CD8-positive, alpha-beta memory T cell (primary cell): ENCODE measurements at regions not wholly inside any gene's neighbourhood (a gene's known extent, or its start where the extent isn't known, plus 50 kb on each side); places are given as distances from the start of the nearest gene placed in this dataset.
"Not testable (repeated sequence)": the region's sequence is repeated elsewhere in the genome, so short reads cannot be mapped to it uniquely, and the experiment has no call there.

Experiments
- CTCF ChIA-PET: fragments of 350-600 bp; sonication (Branson Sonifier 250); formaldehyde crosslinking; loops from one replicate; lab custom pipeline; 2021; ENCODE audit warnings: antibody characterized with exemption; lab: Charles Lee
- POLR2A ChIA-PET: fragments of 350-600 bp; sonication (Branson Sonifier 250); formaldehyde crosslinking; loops from one replicate; lab custom pipeline; 2021; ENCODE audit warnings: antibody characterized with exemption; lab: Charles Lee
- DNase-seq, 5 donors: peaks; one replicate each; pipeline versions ENCODE4 v3.0.0 to v3.0.0-alpha.2; 2020 to 2022; ENCODE audit warnings: mixed read lengths in 1 of 5
- H3K27ac ChIP-seq: one replicate; pipeline ENCODE4 v1.7.0; 2013; ENCODE audit warnings: low read depth, mild to moderate bottlenecking, low read length, moderate library complexity
- H3K27me3 ChIP-seq: 2 replicates; pipeline ENCODE4 v1.7.0; 2013; ENCODE audit warnings: low read length, mild to moderate bottlenecking; ENCODE audit not compliant: insufficient read depth, poor library complexity, severe bottlenecking
- H3K36me3 ChIP-seq: 2 replicates; pipeline ENCODE4 v1.7.0; 2013; ENCODE audit warnings: mild to moderate bottlenecking, low read length, moderate library complexity; ENCODE audit not compliant: insufficient read depth
- H3K4me1 ChIP-seq: 2 replicates; pipeline ENCODE4 v1.7.0; 2013; ENCODE audit warnings: mild to moderate bottlenecking, low read length, moderate library complexity; ENCODE audit not compliant: insufficient read depth
- H3K4me3 ChIP-seq: 2 replicates; pipeline ENCODE4 v1.7.0; 2013; ENCODE audit warnings: mild to moderate bottlenecking, low read length
- H3K9me3 ChIP-seq: 2 replicates; pipeline ENCODE4 v1.7.0; 2013; ENCODE audit warnings: mild to moderate bottlenecking, low read length
- H3K27ac Mint-ChIP-seq, 8 donors: one replicate each; pipeline ENCODE4 v1.8.0; 2020 to 2021; ENCODE audit warnings: mixed read lengths in 8 of 8, mild to moderate bottlenecking in 6 of 8, inconsistent platforms in 3 of 8, moderate library complexity in 3 of 8
- H3K27me3 Mint-ChIP-seq, 2 donors: one replicate each; pipeline ENCODE4 v1.8.0; 2020 to 2021; ENCODE audit warnings: mixed read lengths in 2 of 2, mild to moderate bottlenecking in 1 of 2, moderate library complexity in 1 of 2
- H3K36me3 Mint-ChIP-seq, 3 donors: one replicate each; pipeline ENCODE4 v1.8.0; 2020 to 2021; ENCODE audit warnings: mixed read lengths in 3 of 3, inconsistent platforms in 1 of 3, mild to moderate bottlenecking in 1 of 3
- H3K4me1 Mint-ChIP-seq, 3 donors: one replicate each; pipeline ENCODE4 v1.8.0; 2020 to 2021; ENCODE audit warnings: mixed read lengths in 3 of 3, inconsistent platforms in 1 of 3, mild to moderate bottlenecking in 1 of 3
- H3K4me3 Mint-ChIP-seq, 7 donors: one replicate each; pipeline ENCODE4 v1.8.0; 2020 to 2021; ENCODE audit warnings: mixed read lengths in 7 of 7, mild to moderate bottlenecking in 6 of 7, moderate library complexity in 4 of 7, inconsistent platforms in 2 of 7
- H3K9me3 Mint-ChIP-seq, 5 donors: one replicate each; pipeline ENCODE4 v1.8.0; 2020 to 2022; ENCODE audit warnings: mixed read lengths in 5 of 5, mild to moderate bottlenecking in 3 of 5, moderate library complexity in 2 of 5, inconsistent platforms in 1 of 5

- DNase-seq, H3K27me3 ChIP-seq: not testable (repeated sequence)
Measured at GRCh38 chr6:21732032-21732730, 138.6 kb downstream of the SOX4 start.

GRCh38 chr6:21732731-21733130 lies 139.2 kb downstream of the SOX4 start:
- Mint-ChIP-seq H3K4me3 (no peak overlapping the region), H3K27me3 (peaks cover 0 to 6% of the 10 kb centered on the region in 2 donors), H3K9me3 (peaks cover 0 to 5% (median 0%) of the 10 kb centered on the region in 5 donors), H3K4me1 (no peaks in the 10 kb centered on the region), H3K36me3 (no peaks in the 10 kb centered on the region), H3K27ac (no peak overlapping the region)
- no peak for DNase-seq
- no peak overlapping the region for H3K27ac ChIP-seq
- CTCF ChIA-PET, result interaction anchor here (1.4 kb wide), 1 partner anchor 14 kb away, joined by 3 read pairs; no protein-coding TSS in a partner anchor
- no peaks in the 10 kb centered on the region for H3K9me3 ChIP-seq
- H3K36me3 ChIP-seq, result no peaks in the 10 kb centered on the region
- no peak overlapping the region for H3K4me3 ChIP-seq
- no peaks in the 10 kb centered on the region for H3K4me1 ChIP-seq
- POLR2A ChIA-PET, result no interaction called here
- no peaks in the 10 kb centered on the region for H3K27me3 ChIP-seq

More at GRCh38 chr6:21732032-21732730, 138.6 kb downstream of the SOX4 start:
- H3K4me3 ChIP-seq, POLR2A ChIA-PET, H3K27me3 Mint-ChIP-seq, H3K27ac Mint-ChIP-seq, H3K36me3 Mint-ChIP-seq, H3K9me3 ChIP-seq, H3K4me3 Mint-ChIP-seq, H3K4me1 ChIP-seq, H3K27ac ChIP-seq, H3K4me1 Mint-ChIP-seq, H3K36me3 ChIP-seq, H3K9me3 Mint-ChIP-seq: not testable (repeated sequence)
- CTCF ChIA-PET, result interaction anchor here (1.4 kb wide), 1 partner anchor 15 kb away, joined by 3 read pairs; no protein-coding TSS in a partner anchor

- POLR2A ChIA-PET, result no interaction called here
- Histone ChIP-seq H3K27ac (no peak overlapping the region), H3K36me3 (no peaks in the 10 kb centered on the region), H3K4me1 (no peaks in the 10 kb centered on the region), H3K9me3 (no peaks in the 10 kb centered on the region), H3K27me3 (no peaks in the 10 kb centered on the region), H3K4me3 (no peak overlapping the region)
- Mint-ChIP-seq H3K27me3 (peaks cover 0 to 3% of the 10 kb centered on the region in 2 donors), H3K27ac (no peak overlapping the region), H3K36me3 (no peaks in the 10 kb centered on the region), H3K9me3 (peaks cover 0 to 2% (median 0%) of the 10 kb centered on the region in 5 donors), H3K4me1 (no peaks in the 10 kb centered on the region), H3K4me3 (no peak overlapping the region)
- no peak for DNase-seq
- CTCF ChIA-PET, result no interaction called here
Measured at GRCh38 chr6:21733311-21733710, 139.8 kb downstream of the SOX4 start.

- Mint-ChIP-seq H3K27me3 (peaks cover 0 to 3% of the 10 kb centered on the region in 2 donors), H3K4me1 (no peaks in the 10 kb centered on the region), H3K4me3 (no peak overlapping the region), H3K36me3 (no peaks in the 10 kb centered on the region), H3K27ac (no peak overlapping the region), H3K9me3 (peaks cover 0 to 2% (median 0%) of the 10 kb centered on the region in 5 donors)
- POLR2A ChIA-PET, result no interaction called here
- H3K36me3 ChIP-seq, result no peaks in the 10 kb centered on the region
- H3K27me3 ChIP-seq, result no peaks in the 10 kb centered on the region
- DNase-seq, result no peak
- CTCF ChIA-PET, result no interaction called here
- no peaks in the 10 kb centered on the region for H3K4me1 ChIP-seq
- no peak overlapping the region for H3K4me3 ChIP-seq
- H3K27ac ChIP-seq, result no peak overlapping the region
- no peaks in the 10 kb centered on the region for H3K9me3 ChIP-seq
Measured at GRCh38 chr6:21734204-21734603, 140.7 kb downstream of the SOX4 start.

GRCh38 chr6:21738180-21739094 lies 144.9 kb downstream of the SOX4 start:
- H3K4me3 ChIP-seq, result no peak overlapping the region
- H3K27ac ChIP-seq, result no peak overlapping the region
- H3K27me3 ChIP-seq, result no peaks in the 10 kb centered on the region
- no peak overlapping the region for H3K27ac Mint-ChIP-seq
- H3K27me3 Mint-ChIP-seq, result no peaks in the 10 kb centered on the region
- CTCF ChIA-PET, result no interaction called here
- H3K9me3 ChIP-seq, result no peaks in the 10 kb centered on the region
- DNase-seq, result no peak
- H3K4me3 Mint-ChIP-seq, result no peak overlapping the region
- POLR2A ChIA-PET, result no interaction called here
- H3K4me1 Mint-ChIP-seq, result no peaks in the 10 kb centered on the region
- H3K4me1 ChIP-seq, result no peaks in the 10 kb centered on the region
- no peaks in the 10 kb centered on the region for H3K36me3 ChIP-seq
- no peaks in the 10 kb centered on the region for H3K36me3 Mint-ChIP-seq
- H3K9me3 Mint-ChIP-seq, result peaks cover 0 to 1% (median 0%) of the 10 kb centered on the region in 5 donors

- Mint-ChIP-seq H3K9me3 (peaks cover 0 to 1% (median 0%) of the 10 kb centered on the region in 5 donors), H3K36me3 (no peaks in the 10 kb centered on the region), H3K4me3 (no peak overlapping the region), H3K27me3 (no peaks in the 10 kb centered on the region), H3K27ac (no peak overlapping the region), H3K4me1 (no peaks in the 10 kb centered on the region)
- CTCF ChIA-PET, result no interaction called here
- Histone ChIP-seq H3K36me3 (no peaks in the 10 kb centered on the region), H3K4me1 (no peaks in the 10 kb centered on the region), H3K27me3 (no peaks in the 10 kb centered on the region), H3K27ac (no peak overlapping the region), H3K4me3 (no peak overlapping the region), H3K9me3 (no peaks in the 10 kb centered on the region)
- POLR2A ChIA-PET, result no interaction called here
- DNase-seq, result no peak
Measured at GRCh38 chr6:21739241-21739640, 145.7 kb downstream of the SOX4 start.

- H3K27ac Mint-ChIP-seq, result peak overlapping the region in 1 of 8 donors; percentile 43
- Histone ChIP-seq H3K4me1 (no peaks in the 10 kb centered on the region), H3K9me3 (no peaks in the 10 kb centered on the region), H3K27me3 (no peaks in the 10 kb centered on the region), H3K27ac (no peak overlapping the region), H3K36me3 (no peaks in the 10 kb centered on the region), H3K4me3 (no peak overlapping the region)
- H3K4me3 Mint-ChIP-seq, result no peak overlapping the region
- DNase-seq, result no peak
- peaks cover 0 to 1% (median 0%) of the 10 kb centered on the region in 5 donors for H3K9me3 Mint-ChIP-seq
- CTCF ChIA-PET, result no interaction called here
- no peaks in the 10 kb centered on the region for H3K36me3 Mint-ChIP-seq
- H3K27me3 Mint-ChIP-seq, result no peaks in the 10 kb centered on the region
- POLR2A ChIA-PET, result no interaction called here
- no peaks in the 10 kb centered on the region for H3K4me1 Mint-ChIP-seq
Measured at GRCh38 chr6:21739838-21740237, 146.3 kb downstream of the SOX4 start.
